ENCODE measurements at regions not wholly inside any gene's neighbourhood (a gene's known extent, or its start where the extent isn't known, plus 50 kb on each side); places are given as distances from the start of the nearest gene placed in this dataset.

- no peak overlapping the region for H3K23ac ChIP-seq (ENCODE audit: insufficient read length)
- H4K91ac ChIP-seq (replicated peaks; ENCODE audit: insufficient read length, low read length): no peak overlapping the region
- no peak overlapping the region for H2BK5ac ChIP-seq (ENCODE audit: low read depth, low read length)
- ChIA-PET POLR2A (ENCODE audit: partially characterized antibody) (no interaction called here), CTCF (ENCODE audit: partially characterized antibody) (no interaction called here)
- H2BK12ac ChIP-seq (ENCODE audit: low read depth, low read length): no peak overlapping the region
- H4K8ac ChIP-seq (ENCODE audit: extremely low read depth, insufficient read depth, low read length): no peak overlapping the region
- H2AFZ ChIP-seq (ENCODE audit: low read length): no peak overlapping the region
- no peak for FAIRE-seq
- no peak overlapping the region for H3K14ac ChIP-seq (ENCODE audit: insufficient read length)
- no peak overlapping the region for H3K9ac ChIP-seq (replicated peaks in 1 of 4; ENCODE audit: extremely low read depth in 1 of 4, low read depth in 3 of 4, low read length in 3 of 4)
- H3K4me3 ChIP-seq (ENCODE audit: extremely low read depth in 1 of 4, insufficient read depth in 2 of 4, low read depth in 3 of 4, low read length in 4 of 4): no peak overlapping the region
- no peak overlapping the region for H3K27ac ChIP-seq (ENCODE audit: low read depth, low read length)
- H4K20me1 ChIP-seq (replicated peaks in 1 of 2; ENCODE audit: control insufficient read depth in 1 of 2, insufficient read depth in 2 of 2, low read length in 2 of 2): no peaks in the 10 kb centered on the region
- no peak overlapping the region for H2BK20ac ChIP-seq (ENCODE audit: low read length)
- no peak overlapping the region for H2AK5ac ChIP-seq (ENCODE audit: low read depth, low read length)
- H3K4me2 ChIP-seq (ENCODE audit: insufficient read depth in 1 of 2, low read depth in 2 of 2, low read length in 2 of 2): no peak overlapping the region
- H2BK15ac ChIP-seq (ENCODE audit: low read length): no peak overlapping the region
- no peaks in the 10 kb centered on the region for H3K79me2 ChIP-seq (ENCODE audit: control insufficient read depth in 1 of 2, insufficient read depth in 2 of 2, low read length in 2 of 2)
- no peak overlapping the region for H2BK120ac ChIP-seq (replicated peaks; ENCODE audit: low read depth, low read length)
- H3K23me2 ChIP-seq (ENCODE audit: low read depth, low read length): no peaks in the 10 kb centered on the region
- TF ChIP-seq RNF2 (IDR thresholded peaks at IDR 0.05; ENCODE audit: borderline replicate concordance, low read depth, low read length, missing control alignments, poor library complexity, severe bottlenecking): no peak
- TF ChIP-seq EZH2 (IDR thresholded peaks at IDR 0.05; ENCODE audit: low read depth, low read length, severe bottlenecking): no peak
- H3K56ac ChIP-seq (replicated peaks; ENCODE audit: insufficient read length, low read depth, low read length): no peak overlapping the region
- H3K27me3 ChIP-seq (replicated peaks in 1 of 4; ENCODE audit: control insufficient read depth in 3 of 4, extremely low read depth in 1 of 4, insufficient read depth in 3 of 4, low read length in 3 of 4): no peaks in the 10 kb centered on the region
- H4K5ac ChIP-seq (ENCODE audit: insufficient read length, low read depth, low read length): no peak overlapping the region
- no peaks in the 10 kb centered on the region for H3K4me1 ChIP-seq (replicated peaks in 1 of 4; ENCODE audit: control insufficient read depth in 3 of 4, insufficient read depth in 4 of 4, low read length in 3 of 4)
- H3K4ac ChIP-seq (replicated peaks; ENCODE audit: insufficient read length, low read depth, low read length): no peak overlapping the region
- no peak overlapping the region for H3K18ac ChIP-seq (ENCODE audit: extremely low read depth, low read length)
- H3K9me3 ChIP-seq (ENCODE audit: insufficient read depth in 2 of 2, low read depth in 1 of 2, low read length in 1 of 2): no peaks in the 10 kb centered on the region
- H3K79me1 ChIP-seq (ENCODE audit: low read depth, low read length): no peaks in the 10 kb centered on the region
- DNase-seq (ENCODE audit: low read depth in 1 of 2, low spot score in 2 of 2): no peak
- H3K36me3 ChIP-seq (ENCODE audit: control insufficient read depth in 2 of 4, insufficient read depth in 4 of 4, low read length in 3 of 4): no peaks in the 10 kb centered on the region
Measured at GRCh38 chr2:210776756-210777155, 220.4 kb downstream of the CPS1 start.
